OCI-LY3 (cell line): ENCODE measurements at regions not wholly inside any gene's neighbourhood (a gene's known extent, or its start where the extent isn't known, plus 50 kb on each side); places are given as distances from the start of the nearest gene placed in this dataset.

Experiments used
- H2AFZ ChIP-seq: fragments of 200-600, 300-600 bp; shearing (Covaris generic); 2 replicates; pipeline ENCODE4 v1.6.0; 2014; ENCODE audit warnings: antibody characterized with exemption, low read depth, low read length
- H3K27ac ChIP-seq: fragments of 200-600, 300-600 bp; sonication (generic); 2 replicates; pipeline ENCODE4 v1.5.1; 2014; ENCODE audit warnings: mild to moderate bottlenecking, low read length, moderate library complexity, mixed read lengths
- H3K27me3 ChIP-seq: fragments of 200-600, 300-600 bp; sonication (generic); 2 replicates; pipeline ENCODE4 v1.6.1; 2014; ENCODE audit warnings: low read depth, low read length, mixed read lengths
- H3K36me3 ChIP-seq: fragments of 200-600, 300-600 bp; sonication (generic); replicated peaks from 2 replicates; pipeline ENCODE3; 2014; ENCODE audit warnings: low read depth, low read length, mixed read lengths
- H3K4me1 ChIP-seq: fragments of 300-600, 200-600 bp; sonication (generic); 2 replicates; pipeline ENCODE4 v1.6.1; 2014; ENCODE audit warnings: low read length, mixed read lengths
- H3K4me2 ChIP-seq: fragments of 200-600, 300-600 bp; sonication (generic); 2 replicates; pipeline ENCODE4 v1.6.1; 2014; ENCODE audit warnings: low read length, mixed read lengths
- H3K4me3 ChIP-seq: fragments of 300-600, 200-600 bp; sonication (generic); 2 replicates; pipeline ENCODE4 v1.5.1; 2014; ENCODE audit warnings: antibody characterized with exemption, mild to moderate bottlenecking, low read length, moderate library complexity
- H3K79me2 ChIP-seq: fragments of 300-600, 200-600 bp; shearing (Covaris generic); 2 replicates; pipeline ENCODE4 v1.6.1; 2014; ENCODE audit warnings: mild to moderate bottlenecking, low read length, mixed read lengths
- H3K9ac ChIP-seq: fragments of 300-600, 200-600 bp; shearing (Covaris generic); 2 replicates; pipeline ENCODE4 v1.6.0; 2014; ENCODE audit warnings: mild to moderate bottlenecking, low read length, moderate library complexity
- H3K9me3 ChIP-seq: fragments of 200-600, 300-600 bp; shearing (Covaris generic); 2 replicates; pipeline ENCODE4 v1.6.1; 2014; ENCODE audit warnings: low read length, mixed read lengths; ENCODE audit not compliant: insufficient read depth
- H4K20me1 ChIP-seq: fragments of 200-600, 300-600 bp; sonication (generic); 2 replicates; pipeline ENCODE4 v1.6.1; 2016; ENCODE audit warnings: low read length, mixed read lengths; ENCODE audit not compliant: insufficient read depth
- EZH2phosphoT487 ChIP-seq: fragments of 200-600 bp; shearing (Covaris generic); IDR thresholded peaks from 2 replicates; pipeline ENCODE4 v1.6.1; 2018; ENCODE audit warnings: antibody characterized with exemption, mixed run types, low read depth
- TF ChIP-seq, protein P1 (sequence below): fragments of 200-600, 300-600 bp; sonication (generic); IDR thresholded peaks from 2 replicates; pipeline ENCODE4 v1.5.1; 2014; ENCODE audit warnings: antibody characterized with exemption, low read length, low read depth

DNA sequence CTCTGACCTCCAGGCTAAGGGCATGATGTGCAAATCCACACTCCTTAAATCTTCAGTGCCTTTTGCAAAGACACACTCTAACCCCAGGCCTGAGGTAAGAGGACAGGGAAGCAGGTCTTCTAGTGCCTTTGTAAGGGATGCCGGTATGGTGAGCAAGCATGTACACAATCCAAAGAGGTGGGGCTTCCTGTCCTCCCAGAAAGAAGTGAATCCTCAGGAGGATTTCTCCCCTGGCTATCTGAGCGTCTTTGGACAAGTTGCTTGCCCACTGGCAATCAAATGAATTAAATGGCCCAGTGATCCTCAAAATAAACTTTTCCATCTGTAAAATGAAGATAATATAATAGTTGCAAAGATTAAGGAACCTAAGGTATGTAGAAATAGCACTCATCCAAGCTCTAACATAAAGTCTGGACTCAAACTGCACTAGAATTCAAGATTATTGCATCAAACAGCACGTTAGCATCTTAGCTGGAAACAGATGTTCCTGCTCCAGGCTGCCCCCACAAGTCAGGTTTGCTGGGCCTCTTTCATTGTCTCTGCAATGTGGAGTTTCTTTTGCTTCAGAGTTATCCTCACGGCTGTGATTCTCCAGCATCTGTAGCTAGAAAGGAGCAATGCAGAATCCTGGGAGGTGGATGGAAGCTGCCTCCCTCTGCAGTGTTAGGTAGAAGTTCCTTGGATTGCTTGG is 249.6 kb downstream of the TSHZ3 start:
- no peaks in the 10 kb centered on the region for H3K4me1 ChIP-seq
- no peak overlapping the region for H3K4me2 ChIP-seq
- no peak overlapping the region for H3K9ac ChIP-seq
- no peaks in the 10 kb centered on the region for H4K20me1 ChIP-seq
- TF ChIP-seq EZH2phosphoT487: no peak
- TF ChIP-seq, protein P1, sequence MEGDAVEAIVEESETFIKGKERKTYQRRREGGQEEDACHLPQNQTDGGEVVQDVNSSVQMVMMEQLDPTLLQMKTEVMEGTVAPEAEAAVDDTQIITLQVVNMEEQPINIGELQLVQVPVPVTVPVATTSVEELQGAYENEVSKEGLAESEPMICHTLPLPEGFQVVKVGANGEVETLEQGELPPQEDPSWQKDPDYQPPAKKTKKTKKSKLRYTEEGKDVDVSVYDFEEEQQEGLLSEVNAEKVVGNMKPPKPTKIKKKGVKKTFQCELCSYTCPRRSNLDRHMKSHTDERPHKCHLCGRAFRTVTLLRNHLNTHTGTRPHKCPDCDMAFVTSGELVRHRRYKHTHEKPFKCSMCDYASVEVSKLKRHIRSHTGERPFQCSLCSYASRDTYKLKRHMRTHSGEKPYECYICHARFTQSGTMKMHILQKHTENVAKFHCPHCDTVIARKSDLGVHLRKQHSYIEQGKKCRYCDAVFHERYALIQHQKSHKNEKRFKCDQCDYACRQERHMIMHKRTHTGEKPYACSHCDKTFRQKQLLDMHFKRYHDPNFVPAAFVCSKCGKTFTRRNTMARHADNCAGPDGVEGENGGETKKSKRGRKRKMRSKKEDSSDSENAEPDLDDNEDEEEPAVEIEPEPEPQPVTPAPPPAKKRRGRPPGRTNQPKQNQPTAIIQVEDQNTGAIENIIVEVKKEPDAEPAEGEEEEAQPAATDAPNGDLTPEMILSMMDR: no peak
- H3K79me2 ChIP-seq: no peaks in the 10 kb centered on the region
- H3K27me3 ChIP-seq: no peaks in the 10 kb centered on the region
- no peak overlapping the region for H2AFZ ChIP-seq
- no peaks in the 10 kb centered on the region for H3K9me3 ChIP-seq
- H3K36me3 ChIP-seq: no peaks in the 10 kb centered on the region
- H3K27ac ChIP-seq: no peak overlapping the region
- H3K4me3 ChIP-seq: no peak overlapping the region

DNA sequence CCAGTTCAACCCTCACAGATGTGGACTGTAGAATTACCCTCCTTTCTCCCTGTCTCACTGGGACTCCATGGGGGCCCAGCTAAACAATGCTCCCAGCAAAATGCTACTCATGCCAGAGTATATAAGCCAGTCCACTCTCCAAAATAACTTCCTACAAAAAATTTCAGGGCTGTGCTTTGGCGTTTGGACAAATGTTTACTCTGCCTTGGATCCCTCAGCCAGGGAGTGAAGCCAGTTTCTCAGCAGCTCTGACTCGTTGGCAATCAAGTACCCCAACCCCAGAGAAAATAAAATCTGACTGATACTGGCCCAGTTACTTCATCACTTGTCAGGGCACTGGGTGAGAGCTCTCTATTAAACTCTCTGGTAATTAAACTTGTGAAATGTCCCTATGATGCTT is 250.4 kb downstream of the TSHZ3 start:
- H3K9ac ChIP-seq: no peak overlapping the region
- H3K9me3 ChIP-seq: no peaks in the 10 kb centered on the region
- no peak overlapping the region for H2AFZ ChIP-seq
- no peak for TF ChIP-seq EZH2phosphoT487
- TF ChIP-seq, protein P1: no peak
- H3K27me3 ChIP-seq: no peaks in the 10 kb centered on the region
- H3K79me2 ChIP-seq: no peaks in the 10 kb centered on the region
- no peak overlapping the region for H3K4me2 ChIP-seq
- no peak overlapping the region for H3K4me3 ChIP-seq
- no peaks in the 10 kb centered on the region for H3K36me3 ChIP-seq
- no peaks in the 10 kb centered on the region for H4K20me1 ChIP-seq
- no peaks in the 10 kb centered on the region for H3K4me1 ChIP-seq
- no peak overlapping the region for H3K27ac ChIP-seq

DNA sequence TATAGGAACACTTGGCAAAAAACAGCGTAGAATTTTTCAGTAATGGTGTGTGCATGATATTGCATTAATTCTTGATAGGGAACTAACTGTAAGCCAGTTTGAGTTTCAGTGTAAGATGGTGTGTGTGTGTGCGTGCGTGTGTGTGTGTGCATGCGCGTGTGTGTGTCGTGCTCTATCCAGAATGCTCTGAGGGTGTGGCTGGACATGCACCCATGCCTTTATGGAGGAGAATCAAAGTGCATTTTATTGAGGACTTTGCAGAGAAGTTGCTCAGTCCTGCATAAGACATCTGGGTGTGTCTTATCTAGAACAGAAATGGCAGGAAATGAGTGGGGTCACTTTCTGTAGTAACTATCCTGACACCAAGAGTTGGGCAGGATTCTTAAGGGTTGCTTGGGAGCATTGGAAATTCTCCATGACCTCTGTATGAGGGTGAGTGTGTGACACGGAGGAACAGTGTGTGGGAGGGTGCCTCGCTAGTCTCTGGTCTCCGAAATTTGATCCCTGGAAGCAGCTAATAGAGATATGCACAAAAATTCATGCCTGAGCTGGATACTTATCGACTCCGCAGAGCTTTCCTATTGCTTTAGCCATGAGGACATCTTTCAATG is 252.2 kb downstream of the TSHZ3 start:
- Histone ChIP-seq H3K4me2 (no peak overlapping the region), H2AFZ (no peak overlapping the region), H3K36me3 (no peaks in the 10 kb centered on the region), H3K4me1 (no peaks in the 10 kb centered on the region), H4K20me1 (no peaks in the 10 kb centered on the region), H3K79me2 (no peaks in the 10 kb centered on the region), H3K4me3 (no peak overlapping the region), H3K27me3 (no peaks in the 10 kb centered on the region), H3K9me3 (no peaks in the 10 kb centered on the region), H3K9ac (no peak overlapping the region), H3K27ac (no peak overlapping the region)
- TF ChIP-seq, protein P1: no peak
- no peak for TF ChIP-seq EZH2phosphoT487

DNA sequence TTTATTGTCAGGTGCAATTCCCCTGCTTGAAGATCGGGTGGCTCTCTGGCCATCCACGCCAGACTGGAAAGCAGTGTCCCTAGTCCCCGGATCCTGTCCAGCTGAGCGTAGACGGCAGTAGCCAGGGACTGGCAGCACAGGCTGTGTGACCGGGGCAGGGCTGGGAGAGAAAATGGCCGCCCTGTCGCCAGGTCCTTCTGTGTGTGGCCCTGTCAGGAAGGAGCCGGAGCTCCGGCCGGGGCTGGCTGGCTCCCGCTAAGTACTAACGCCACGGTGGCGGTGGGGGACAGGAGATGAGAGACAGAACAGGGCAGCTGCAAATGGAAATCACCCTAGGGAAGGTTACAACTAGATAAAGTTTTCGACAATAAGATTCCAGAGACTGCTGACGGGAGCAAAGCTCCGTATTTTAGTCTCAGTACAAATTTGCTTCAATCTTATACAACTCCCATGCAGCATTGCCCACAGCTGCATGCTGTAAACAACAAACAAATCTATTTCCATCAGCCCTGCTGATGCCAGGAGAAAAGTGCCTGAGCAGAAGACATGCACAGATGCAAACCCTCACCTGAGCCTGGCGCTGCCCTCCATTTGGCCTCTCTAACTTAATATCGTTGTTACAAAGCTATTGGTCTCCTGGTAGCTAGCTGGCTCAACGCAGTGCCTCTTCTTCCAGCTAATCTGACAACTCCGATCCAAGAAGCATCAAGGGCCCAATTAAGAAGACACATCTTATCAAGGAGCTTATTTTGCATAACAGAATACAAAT is 253.0 kb downstream of the TSHZ3 start:
- TF ChIP-seq EZH2phosphoT487: no peak
- TF ChIP-seq, protein P1: no peak
- H3K27ac ChIP-seq: no peak overlapping the region
- H3K36me3 ChIP-seq: no peaks in the 10 kb centered on the region
- no peaks in the 10 kb centered on the region for H4K20me1 ChIP-seq
- H3K4me3 ChIP-seq: no peak overlapping the region
- H3K9ac ChIP-seq: no peak overlapping the region
- no peaks in the 10 kb centered on the region for H3K9me3 ChIP-seq
- H3K27me3 ChIP-seq: no peaks in the 10 kb centered on the region
- no peak overlapping the region for H3K4me2 ChIP-seq
- no peaks in the 10 kb centered on the region for H3K4me1 ChIP-seq
- no peaks in the 10 kb centered on the region for H3K79me2 ChIP-seq
- H2AFZ ChIP-seq: no peak overlapping the region
